GM23248 (cell line): ENCODE measurements at regions not wholly inside any gene's neighbourhood (a gene's known extent, or its start where the extent isn't known, plus 50 kb on each side); places are given as distances from the start of the nearest gene placed in this dataset.

Experiments
- EZH2 ChIP-seq: fragments of 200-600 bp; sonication (generic); IDR thresholded peaks from 2 replicates; pipeline ENCODE4 v1.6.1; 2018; ENCODE audit warnings: antibody characterized with exemption, mild to moderate bottlenecking; ENCODE audit not compliant: insufficient read depth, poor library complexity, severe bottlenecking
- EZH2phosphoT487 ChIP-seq: fragments of 200-600 bp; sonication (generic); IDR thresholded peaks from 2 replicates; pipeline ENCODE4 v1.6.1; 2018; ENCODE audit warnings: antibody characterized with exemption, moderate library complexity, mild to moderate bottlenecking, low read depth; ENCODE audit not compliant: insufficient read depth

- no peak for TF ChIP-seq EZH2phosphoT487
- TF ChIP-seq EZH2, result no peak
Measured at GRCh38 chr7:42395607-42396006, 158.6 kb upstream of the GLI3 start.
